ENCODE measurements at regions not wholly inside any gene's neighbourhood (a gene's known extent, or its start where the extent isn't known, plus 50 kb on each side); places are given as distances from the start of the nearest gene placed in this dataset.
"Not testable (repeated sequence)": the region's sequence is repeated elsewhere in the genome, so short reads cannot be mapped to it uniquely, and the experiment has no call there.

DNA sequence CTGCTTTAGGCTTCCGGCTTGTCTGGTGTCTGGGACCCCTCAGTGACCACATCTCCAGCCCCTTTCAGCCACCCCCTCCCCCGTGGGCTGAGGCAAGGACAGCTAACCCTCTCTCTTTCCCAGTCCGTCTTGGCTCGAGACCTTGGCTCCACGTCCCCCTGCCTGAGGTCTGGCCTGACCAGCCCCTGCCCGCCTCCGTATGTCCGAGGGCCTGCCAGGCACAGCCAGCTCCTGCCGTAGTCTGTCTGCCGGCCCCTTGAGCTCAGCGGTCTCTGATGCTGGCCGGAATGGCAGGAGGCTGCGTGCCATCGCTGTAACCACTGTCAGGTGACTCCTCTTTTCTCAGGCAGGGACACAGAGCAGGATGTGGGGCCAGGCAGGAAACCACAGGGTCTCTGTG lies 73.3 kb upstream of the LRPAP1 start:
- no peak overlapping the region for H3K4me3 ChIP-seq (ENCODE audit: low read depth, poor library complexity, severe bottlenecking)
- DNase-seq (ENCODE audit: low spot score in 2 of 2), result no peak
- 69 to 89% methylated on average over 12 to 13 of the region's 14 CpGs for WGBS, 2 donors
- intact Hi-C loops (cut with DNase I; ENCODE audit: low total_unique reads), result no loop called here
- TF ChIP-seq POLR2A (IDR thresholded peaks at IDR 0.05) (no peak), CTCF (IDR thresholded peaks at IDR 0.05) (no peak)

- intact Hi-C loops (cut with DNase I; ENCODE audit: low total_unique reads); DNase-seq (ENCODE audit: low spot score in 2 of 2); H3K4me3 ChIP-seq (ENCODE audit: low read depth, poor library complexity, severe bottlenecking): not testable (repeated sequence)
- 49 to 61% methylated on average over 11 of the region's 11 CpGs for WGBS, 2 donors
Measured at GRCh38 chr4:3602886-3603645, 70.8 kb upstream of the LRPAP1 start.

- H3K4me3 ChIP-seq (ENCODE audit: low read depth, poor library complexity, severe bottlenecking), result no peak overlapping the region
- no peak for DNase-seq (ENCODE audit: low spot score in 2 of 2)
- TF ChIP-seq CTCF (IDR thresholded peaks at IDR 0.05) (no peak), POLR2A (IDR thresholded peaks at IDR 0.05) (no peak)
- intact Hi-C loops (cut with DNase I; ENCODE audit: low total_unique reads), result no loop called here
- WGBS, 2 donors, result 74 to 78% methylated on average over 3 of the region's 3 CpGs
Measured at GRCh38 chr4:3601992-3602391, 69.8 kb upstream of the LRPAP1 start.

DNA sequence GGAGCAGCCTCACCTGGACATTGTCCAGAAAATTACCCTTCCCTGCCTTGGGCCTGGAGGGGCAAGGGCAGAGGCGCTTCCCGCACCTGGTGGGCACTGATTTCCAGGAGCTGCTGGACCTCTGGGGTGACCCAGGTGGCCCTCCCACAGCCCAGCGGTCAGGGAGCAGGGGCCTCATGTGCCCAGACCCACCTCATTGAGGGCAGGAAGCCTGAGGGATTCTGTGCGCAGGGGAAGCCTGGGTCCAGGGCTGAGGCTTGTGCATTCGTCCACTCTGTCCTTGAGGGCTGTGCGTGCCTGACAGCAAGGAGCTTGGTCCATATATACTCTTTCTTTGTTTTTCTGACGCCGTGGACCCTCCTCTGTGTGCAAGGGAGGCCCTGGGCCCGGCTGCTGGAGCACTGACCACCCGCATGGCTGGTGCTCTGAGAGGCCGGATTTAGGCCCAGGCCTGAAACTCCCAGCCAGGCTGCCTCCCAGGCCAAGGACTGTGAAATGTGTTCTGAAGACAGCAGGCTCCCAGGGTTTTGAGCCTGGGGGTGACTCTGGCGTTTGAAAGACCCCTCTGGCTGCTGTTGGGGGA lies 69.0 kb upstream of the LRPAP1 start:
- intact Hi-C loops (cut with DNase I; ENCODE audit: low total_unique reads); H3K4me3 ChIP-seq (ENCODE audit: low read depth, poor library complexity, severe bottlenecking); DNase-seq (ENCODE audit: low spot score in 2 of 2): not testable (repeated sequence)
- WGBS, 2 donors, result 84 to 87% methylated on average over 9 to 12 of the region's 12 CpGs

DNA sequence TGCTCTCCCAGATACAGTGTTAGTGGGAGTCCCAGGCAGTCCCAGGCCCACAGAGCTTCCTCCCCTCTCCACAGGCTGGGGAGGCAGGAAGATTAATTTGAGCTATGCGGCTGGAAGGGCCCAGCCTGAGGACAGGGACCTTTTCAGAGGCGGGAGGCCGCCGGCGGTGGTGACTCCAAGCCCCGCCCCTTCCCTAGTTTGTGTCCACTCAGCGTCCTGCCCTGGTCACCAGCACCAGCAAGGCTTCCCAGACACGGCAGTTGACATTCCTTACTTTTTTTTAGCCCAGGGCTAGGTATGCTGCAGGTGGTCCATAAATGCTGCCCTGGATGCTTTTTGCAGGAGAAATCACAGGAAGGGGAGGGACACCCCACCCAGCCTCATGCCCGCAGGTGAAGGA lies 67.7 kb upstream of the LRPAP1 start:
- 56 to 63% methylated on average over 9 of the region's 9 CpGs for WGBS, 2 donors
- no peak overlapping the region for H3K4me3 ChIP-seq (ENCODE audit: low read depth, poor library complexity, severe bottlenecking)
- TF ChIP-seq POLR2A (IDR thresholded peaks at IDR 0.05) (no peak), CTCF (IDR thresholded peaks at IDR 0.05) (no peak)
- no peak for DNase-seq (ENCODE audit: low spot score in 2 of 2)
- intact Hi-C loops (cut with DNase I; ENCODE audit: low total_unique reads), result no loop called here

- TF ChIP-seq CTCF (IDR thresholded peaks at IDR 0.05), result no peak
- H3K4me3 ChIP-seq (ENCODE audit: low read depth, poor library complexity, severe bottlenecking), result no peak overlapping the region
- WGBS, 2 donors, result 82 to 86% methylated on average over 8 of the region's 8 CpGs
- intact Hi-C loops (cut with DNase I; ENCODE audit: low total_unique reads), result no loop called here
- DNase-seq (ENCODE audit: low spot score in 2 of 2), result no peak
Measured at GRCh38 chr4:3598695-3599227, 66.5 kb upstream of the LRPAP1 start.

GRCh38 chr4:3597896-3598505 lies 65.8 kb upstream of the LRPAP1 start:
- H3K4me3 ChIP-seq (ENCODE audit: low read depth, poor library complexity, severe bottlenecking); intact Hi-C loops (cut with DNase I; ENCODE audit: low total_unique reads); DNase-seq (ENCODE audit: low spot score in 2 of 2): not testable (repeated sequence)
- WGBS, 2 donors, result 62 to 75% methylated on average over 4 to 13 of the region's 13 CpGs

DNA sequence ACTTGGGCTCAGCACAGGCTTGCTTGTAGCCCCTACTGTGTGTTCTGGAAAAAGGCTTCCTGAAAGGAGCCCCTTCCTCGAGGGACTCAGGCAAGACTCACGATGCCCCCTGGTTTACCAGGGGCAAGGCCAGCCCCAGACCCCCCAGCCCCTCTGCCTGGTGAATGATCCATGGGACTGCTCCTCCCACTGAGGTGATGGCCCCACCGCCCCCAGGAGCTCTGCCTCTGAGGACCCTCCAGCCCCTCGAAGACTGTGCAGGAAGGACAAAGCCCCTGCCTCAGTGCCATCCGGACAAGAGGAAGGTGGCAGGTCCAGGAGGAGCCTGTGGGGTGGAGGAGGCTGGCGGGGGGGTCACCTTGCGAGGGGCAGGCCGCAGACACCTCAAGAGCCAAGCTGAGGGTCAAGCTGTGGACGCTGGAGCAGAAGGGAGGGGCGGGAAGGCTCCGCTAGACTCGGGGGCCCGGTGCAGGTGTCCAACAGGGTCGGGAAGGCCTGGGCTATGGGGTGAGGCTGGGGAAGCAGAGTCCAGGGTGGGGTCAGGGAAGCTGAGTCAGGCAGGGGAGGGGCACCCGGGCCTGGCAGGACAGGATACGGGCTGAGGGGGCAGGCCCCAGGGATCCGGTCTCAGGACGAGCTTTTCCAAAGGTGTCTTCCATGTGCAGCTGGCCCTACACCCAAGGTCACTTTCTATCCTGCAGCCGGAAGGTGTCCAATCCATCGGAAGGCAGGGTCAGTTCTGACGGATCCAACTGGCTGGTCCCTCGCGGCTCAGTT lies 64.9 kb upstream of the LRPAP1 start:
- H3K4me3 ChIP-seq (ENCODE audit: low read depth, poor library complexity, severe bottlenecking); intact Hi-C loops (cut with DNase I; ENCODE audit: low total_unique reads): not testable (repeated sequence)
- 75 to 83% methylated on average over 15 to 23 of the region's 23 CpGs for WGBS, 2 donors
- DNase-seq (ENCODE audit: low spot score in 2 of 2), result peak in 1 of 2 donors; percentile 83

DNA sequence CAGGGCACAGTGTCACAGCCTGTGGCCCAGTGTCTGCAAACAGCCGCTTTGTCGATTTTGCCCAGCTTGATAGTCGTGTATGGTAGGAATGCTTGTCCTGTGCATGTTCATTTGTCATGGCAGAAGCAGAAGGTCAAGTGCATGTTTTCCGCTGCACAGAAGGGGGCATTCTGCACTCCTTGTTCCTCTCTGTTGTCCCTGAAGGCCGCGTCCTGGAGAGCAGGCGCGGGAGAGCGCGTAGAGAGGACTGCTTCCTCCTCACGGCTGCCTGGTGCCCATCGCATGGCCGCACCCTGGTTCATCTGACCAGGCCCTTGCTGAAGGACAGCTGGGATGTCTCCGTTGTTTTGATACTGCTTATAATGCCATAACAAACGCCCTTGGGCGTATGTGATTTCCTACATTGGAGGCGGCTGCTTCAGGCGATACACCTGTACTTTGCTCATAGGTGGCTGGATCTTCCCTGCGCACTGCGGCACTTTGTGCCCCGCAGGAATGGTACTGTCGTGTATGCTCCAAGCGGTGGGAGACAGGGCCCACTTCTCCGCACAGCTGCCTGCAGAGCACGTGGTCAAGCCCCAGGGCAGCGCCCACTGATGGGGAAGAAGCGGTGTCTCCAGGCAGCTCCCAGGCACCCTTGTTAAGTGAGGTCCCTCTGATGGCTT lies 63.5 kb upstream of the LRPAP1 start:
- WGBS, 2 donors, result 74 to 82% methylated on average over 17 to 21 of the region's 27 CpGs
- intact Hi-C loops (cut with DNase I; ENCODE audit: low total_unique reads); H3K4me3 ChIP-seq (ENCODE audit: low read depth, poor library complexity, severe bottlenecking); DNase-seq (ENCODE audit: low spot score in 2 of 2): not testable (repeated sequence)

Measured in lower leg skin (tissue), 4 donors.